ENCODE measurements at regions not wholly inside any gene's neighbourhood (a gene's known extent, or its start where the extent isn't known, plus 50 kb on each side); places are given as distances from the start of the nearest gene placed in this dataset.

DNA sequence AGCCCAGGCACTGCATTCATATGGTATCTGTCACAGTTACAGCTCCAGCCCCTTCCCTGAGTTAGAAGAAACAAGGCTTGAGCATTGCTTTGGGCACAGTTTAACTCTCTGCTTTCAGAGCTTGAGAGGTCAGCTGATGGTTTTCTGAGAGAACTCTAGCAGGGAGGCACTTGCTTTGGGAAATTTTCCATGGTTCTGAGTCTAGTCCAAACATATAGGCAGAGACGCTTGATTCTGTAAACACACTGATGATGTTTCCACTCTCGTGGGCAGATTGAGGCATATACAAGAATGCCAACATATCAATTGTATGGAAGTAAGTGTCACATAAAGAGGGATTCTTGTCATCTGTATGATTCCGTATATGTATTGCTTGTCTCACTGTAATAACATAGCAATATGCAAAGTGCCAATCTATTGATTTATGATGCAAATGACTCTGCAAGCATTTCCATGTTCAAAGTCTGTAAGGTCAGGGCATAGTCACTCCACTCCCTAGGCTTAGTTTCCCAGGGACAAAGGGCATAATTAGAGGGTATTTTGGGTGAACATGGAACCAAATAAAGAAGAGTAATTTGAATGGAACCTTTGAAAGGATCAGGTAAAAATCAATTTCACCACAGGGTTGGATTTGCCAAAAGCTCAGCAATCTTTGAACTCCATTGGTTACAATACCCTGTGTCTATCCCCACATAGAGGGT, 239.0 kb downstream of the INHBA start:
- TF ChIP-seq, protein P1, sequence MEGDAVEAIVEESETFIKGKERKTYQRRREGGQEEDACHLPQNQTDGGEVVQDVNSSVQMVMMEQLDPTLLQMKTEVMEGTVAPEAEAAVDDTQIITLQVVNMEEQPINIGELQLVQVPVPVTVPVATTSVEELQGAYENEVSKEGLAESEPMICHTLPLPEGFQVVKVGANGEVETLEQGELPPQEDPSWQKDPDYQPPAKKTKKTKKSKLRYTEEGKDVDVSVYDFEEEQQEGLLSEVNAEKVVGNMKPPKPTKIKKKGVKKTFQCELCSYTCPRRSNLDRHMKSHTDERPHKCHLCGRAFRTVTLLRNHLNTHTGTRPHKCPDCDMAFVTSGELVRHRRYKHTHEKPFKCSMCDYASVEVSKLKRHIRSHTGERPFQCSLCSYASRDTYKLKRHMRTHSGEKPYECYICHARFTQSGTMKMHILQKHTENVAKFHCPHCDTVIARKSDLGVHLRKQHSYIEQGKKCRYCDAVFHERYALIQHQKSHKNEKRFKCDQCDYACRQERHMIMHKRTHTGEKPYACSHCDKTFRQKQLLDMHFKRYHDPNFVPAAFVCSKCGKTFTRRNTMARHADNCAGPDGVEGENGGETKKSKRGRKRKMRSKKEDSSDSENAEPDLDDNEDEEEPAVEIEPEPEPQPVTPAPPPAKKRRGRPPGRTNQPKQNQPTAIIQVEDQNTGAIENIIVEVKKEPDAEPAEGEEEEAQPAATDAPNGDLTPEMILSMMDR (IDR thresholded peaks at IDR 0.05), result no peak
- no peak for TF ChIP-seq EP300 (IDR thresholded peaks at IDR 0.05)

Data from sigmoid colon (tissue), 4 donors.